ENCODE measurements at regions not wholly inside any gene's neighbourhood (a gene's known extent, or its start where the extent isn't known, plus 50 kb on each side); places are given as distances from the start of the nearest gene placed in this dataset. TPM values are rescaled to one million over a fixed set of nuclear protein-coding genes. Genes with fewer than 3 reads are reported as not detected.

DNA sequence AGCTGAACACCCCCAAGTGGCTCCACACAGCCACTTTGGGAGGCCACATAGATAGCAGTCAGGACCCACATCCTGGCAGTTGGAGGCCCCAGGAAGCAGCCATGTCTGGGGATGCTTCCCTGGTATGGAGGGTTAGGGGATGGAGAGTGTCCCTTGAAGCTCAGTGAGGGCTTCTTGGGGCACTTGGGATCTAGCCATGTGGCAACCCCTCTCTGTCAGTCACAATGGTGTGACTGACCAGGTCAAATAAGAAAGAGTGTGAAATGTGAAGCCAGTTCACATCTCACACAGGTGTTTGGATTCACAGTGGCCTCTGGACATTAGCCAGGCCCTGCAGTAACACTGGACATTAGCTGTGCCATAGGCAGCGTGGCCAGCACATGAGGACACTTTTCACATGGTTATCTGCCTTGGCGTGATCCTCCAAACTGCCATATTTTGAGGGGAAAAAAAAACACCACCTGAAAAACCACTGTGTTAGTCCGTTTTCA lies 53.9 kb upstream of the IL17B start:
- 86% methylated on average over 3 of the region's 3 CpGs for WGBS, 2 donors
- Histone ChIP-seq H3K4me3 (replicated peaks in 1 of 3) (no peak overlapping the region), H3K4me1 (no peaks in the 10 kb centered on the region), H3K36me3 (no peaks in the 10 kb centered on the region), H3K27ac (no peak overlapping the region), H3K9me3 (no peaks in the 10 kb centered on the region), H3K27me3 (no peaks in the 10 kb centered on the region)
- intact Hi-C loops (cut with DNase I) = loop anchor here (5.0 kb wide), 1 partner anchor 111 kb away; no protein-coding TSS in a partner anchor
- no peak for TF ChIP-seq POLR2A (IDR thresholded peaks at IDR 0.05)
- TF ChIP-seq, protein P1, sequence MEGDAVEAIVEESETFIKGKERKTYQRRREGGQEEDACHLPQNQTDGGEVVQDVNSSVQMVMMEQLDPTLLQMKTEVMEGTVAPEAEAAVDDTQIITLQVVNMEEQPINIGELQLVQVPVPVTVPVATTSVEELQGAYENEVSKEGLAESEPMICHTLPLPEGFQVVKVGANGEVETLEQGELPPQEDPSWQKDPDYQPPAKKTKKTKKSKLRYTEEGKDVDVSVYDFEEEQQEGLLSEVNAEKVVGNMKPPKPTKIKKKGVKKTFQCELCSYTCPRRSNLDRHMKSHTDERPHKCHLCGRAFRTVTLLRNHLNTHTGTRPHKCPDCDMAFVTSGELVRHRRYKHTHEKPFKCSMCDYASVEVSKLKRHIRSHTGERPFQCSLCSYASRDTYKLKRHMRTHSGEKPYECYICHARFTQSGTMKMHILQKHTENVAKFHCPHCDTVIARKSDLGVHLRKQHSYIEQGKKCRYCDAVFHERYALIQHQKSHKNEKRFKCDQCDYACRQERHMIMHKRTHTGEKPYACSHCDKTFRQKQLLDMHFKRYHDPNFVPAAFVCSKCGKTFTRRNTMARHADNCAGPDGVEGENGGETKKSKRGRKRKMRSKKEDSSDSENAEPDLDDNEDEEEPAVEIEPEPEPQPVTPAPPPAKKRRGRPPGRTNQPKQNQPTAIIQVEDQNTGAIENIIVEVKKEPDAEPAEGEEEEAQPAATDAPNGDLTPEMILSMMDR (IDR thresholded peaks at IDR 0.05) = no peak
- DNase-seq = no peak

DNA sequence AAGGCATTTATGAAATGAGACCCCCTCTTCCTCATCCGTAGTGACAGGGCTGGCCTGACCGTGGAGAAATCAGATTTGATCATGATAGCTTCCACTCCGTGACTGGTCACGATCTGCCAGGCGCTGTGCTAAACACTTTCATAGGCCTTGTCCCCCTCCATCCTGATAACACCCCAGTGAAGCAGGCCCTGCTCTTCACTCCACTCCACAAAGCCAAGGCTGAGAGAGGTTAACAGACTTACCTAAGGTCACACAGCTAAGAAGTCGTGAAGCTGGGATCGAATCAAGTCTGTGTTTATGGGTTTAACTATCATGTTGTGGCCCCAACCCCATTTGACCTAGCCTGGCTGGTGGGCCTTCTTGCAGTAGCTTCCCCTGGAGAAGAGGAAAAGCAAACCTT lies 53.3 kb upstream of the IL17B start:
- H3K9me3 ChIP-seq = no peaks in the 10 kb centered on the region
- no peak for DNase-seq
- no peaks in the 10 kb centered on the region for H3K27me3 ChIP-seq
- H3K27ac ChIP-seq = no peak overlapping the region
- no peaks in the 10 kb centered on the region for H3K36me3 ChIP-seq
- intact Hi-C loops (cut with DNase I) = loop anchor here (5.0 kb wide), 1 partner anchor 110 kb away; no protein-coding TSS in a partner anchor
- H3K4me3 ChIP-seq (replicated peaks in 1 of 3) = no peak overlapping the region
- H3K4me1 ChIP-seq = no peaks in the 10 kb centered on the region
- TF ChIP-seq, protein P1 (IDR thresholded peaks at IDR 0.05) = no peak
- TF ChIP-seq POLR2A (IDR thresholded peaks at IDR 0.05) = no peak
- WGBS, 2 donors = 91 to 94% methylated on average over 7 of the region's 7 CpGs

DNA sequence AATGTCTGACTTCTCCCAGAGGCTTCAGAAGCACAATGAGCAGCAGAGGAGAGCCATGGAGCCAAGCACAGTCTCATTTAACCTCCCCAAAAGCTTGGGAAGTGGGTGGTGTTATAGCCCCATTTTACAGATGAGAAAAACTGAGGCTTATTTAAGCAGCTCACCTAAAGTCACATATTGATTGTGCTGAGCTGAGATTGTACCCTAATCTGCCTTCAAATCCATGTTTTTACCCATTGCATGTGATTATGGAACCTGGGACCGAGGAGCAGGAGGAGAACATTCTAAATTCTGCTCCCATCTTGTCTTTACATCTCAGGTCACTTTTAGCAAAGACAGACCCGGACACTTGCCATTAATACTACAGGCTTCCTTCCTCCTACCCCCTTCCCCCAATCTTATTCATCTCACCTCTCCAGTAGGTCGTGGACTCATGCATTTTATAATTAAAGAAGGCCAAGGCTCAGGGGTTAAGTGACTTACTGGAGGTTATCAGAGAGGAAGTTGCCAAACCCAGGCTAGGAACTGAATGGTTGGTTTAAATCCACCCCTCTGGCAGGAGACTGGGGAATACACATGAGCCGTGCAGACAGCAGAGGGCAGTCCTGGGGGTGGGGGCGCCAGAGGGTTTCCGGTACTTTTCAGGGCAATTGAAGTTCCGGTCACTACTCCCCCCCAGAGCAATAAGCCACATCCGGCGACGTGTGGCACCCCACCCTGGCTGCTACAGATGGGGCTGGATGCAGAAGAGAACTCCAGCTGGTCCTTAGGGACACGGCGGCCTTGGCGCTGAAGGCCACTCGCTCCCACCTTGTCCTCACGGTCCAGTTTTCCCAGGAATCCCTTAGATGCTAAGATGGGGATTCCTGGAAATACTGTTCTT lies 51.0 kb upstream of the IL17B start:
- no peaks in the 10 kb centered on the region for H3K9me3 ChIP-seq
- DNase-seq = no peak
- H3K36me3 ChIP-seq = no peaks in the 10 kb centered on the region
- H3K4me3 ChIP-seq (replicated peaks in 1 of 3) = no peak overlapping the region
- intact Hi-C loops (cut with DNase I) = loop anchor here (5.0 kb wide), 1 partner anchor 108 kb away; no protein-coding TSS in a partner anchor
- WGBS, 2 donors = 66 to 67% methylated on average over 15 of the region's 15 CpGs
- H3K27ac ChIP-seq = peak overlapping the region in 1 of 3 donors; percentile 10
- H3K4me1 ChIP-seq = no peaks in the 10 kb centered on the region
- no peak for TF ChIP-seq POLR2A (IDR thresholded peaks at IDR 0.05)
- TF ChIP-seq, protein P1 (IDR thresholded peaks at IDR 0.05) = no peak
- no peaks in the 10 kb centered on the region for H3K27me3 ChIP-seq

MicroRNA genes in the stretch of these regions (microRNA counts, 767-probe panel; counts per million panel counts)
- microRNA hsa-miR-145-5p = 4,703 to 8,660 counts per million in 2 donors

Small RNAs in the stretch of these regions (microRNA-seq; reads per million reads assigned to microRNA genes)
- gene MIR145 = 1,274 reads per million, percentile 83 among the genes with 10 or more reads in this experiment

Small RNAs in the stretch of these regions (small RNA-seq; reads per million reads assigned to genes)
- gene MIR145 = not detected
